ENCODE measurements at regions not wholly inside any gene's neighbourhood (a gene's known extent, or its start where the extent isn't known, plus 50 kb on each side); places are given as distances from the start of the nearest gene placed in this dataset.
"Not testable (repeated sequence)": the region's sequence is repeated elsewhere in the genome, so short reads cannot be mapped to it uniquely, and the experiment has no call there.

DNA sequence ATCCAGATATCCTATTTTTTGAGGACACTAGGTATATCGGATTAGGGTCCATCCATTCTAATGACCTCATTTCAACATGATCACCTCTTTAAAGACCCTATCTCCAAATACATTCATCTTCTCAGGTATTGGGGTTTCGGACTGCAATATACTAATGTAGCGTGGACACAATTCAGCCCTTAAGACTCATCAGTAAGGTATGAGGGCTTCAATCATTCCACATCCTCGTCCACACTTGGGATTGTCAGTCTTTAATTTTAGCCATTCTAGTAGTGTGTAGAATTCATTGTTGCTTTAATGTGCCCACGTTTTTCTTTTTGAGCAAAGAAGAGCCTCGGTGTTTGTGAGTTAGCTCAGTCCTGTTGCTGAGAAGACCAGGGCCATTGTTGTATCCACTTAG is 177.0 kb upstream of the TBX3 start:
- DNase-seq = no peak

DNA sequence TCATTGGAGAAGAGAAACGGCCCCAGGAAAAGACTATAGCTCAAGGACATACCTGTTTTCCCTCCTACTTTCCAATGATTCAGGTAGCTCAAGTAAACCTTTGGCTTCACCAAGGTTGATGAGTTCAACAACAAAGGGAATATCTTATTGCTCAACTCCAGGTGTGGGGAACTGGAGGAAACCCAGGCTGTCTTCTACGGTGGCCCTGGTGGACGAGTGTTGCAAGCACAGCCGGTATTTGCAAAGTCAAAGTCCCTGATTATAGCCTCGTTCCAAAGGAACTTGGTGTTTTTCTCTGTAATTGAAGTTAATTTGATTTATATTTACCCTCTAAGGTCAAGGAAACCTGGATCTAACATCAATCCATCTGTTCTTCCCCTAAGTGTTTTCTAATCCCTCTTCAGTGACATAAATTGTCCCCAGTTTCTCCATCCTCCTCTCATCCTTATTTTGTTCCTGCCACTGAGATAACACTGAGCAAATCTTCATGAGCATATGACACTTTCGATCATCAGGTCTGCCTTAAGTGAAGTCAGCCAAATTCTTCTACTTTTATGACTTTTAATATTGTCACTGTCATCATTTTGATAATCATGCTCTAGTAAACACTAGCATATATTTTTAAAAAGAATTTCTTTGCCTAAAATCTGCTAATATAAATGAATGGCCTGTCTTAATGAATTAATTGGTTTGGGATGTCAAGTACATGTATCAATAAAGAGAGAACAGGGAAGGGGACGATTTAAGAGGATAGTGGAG is 174.6 kb upstream of the TBX3 start:
- no peak for DNase-seq

DNA sequence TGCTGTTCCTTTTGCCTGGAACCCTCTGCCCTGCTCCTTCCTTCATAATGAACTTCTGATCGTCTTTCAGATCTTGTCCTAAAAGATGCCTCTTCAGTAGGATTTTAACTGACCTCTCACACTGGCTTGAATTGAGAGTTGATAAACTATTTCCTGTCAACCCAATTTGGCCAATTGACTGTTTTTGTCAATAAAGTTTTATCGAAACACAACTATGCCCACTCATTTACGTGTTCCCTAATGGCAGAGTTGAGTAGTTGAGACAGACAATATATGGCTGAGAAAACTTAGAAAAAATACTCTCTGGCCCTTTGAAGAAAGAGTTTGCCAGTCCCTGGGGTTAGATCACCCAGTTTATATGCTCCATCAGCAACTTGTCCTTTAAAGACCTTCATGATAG is 171.7 kb upstream of the TBX3 start:
- DNase-seq = no peak

DNA sequence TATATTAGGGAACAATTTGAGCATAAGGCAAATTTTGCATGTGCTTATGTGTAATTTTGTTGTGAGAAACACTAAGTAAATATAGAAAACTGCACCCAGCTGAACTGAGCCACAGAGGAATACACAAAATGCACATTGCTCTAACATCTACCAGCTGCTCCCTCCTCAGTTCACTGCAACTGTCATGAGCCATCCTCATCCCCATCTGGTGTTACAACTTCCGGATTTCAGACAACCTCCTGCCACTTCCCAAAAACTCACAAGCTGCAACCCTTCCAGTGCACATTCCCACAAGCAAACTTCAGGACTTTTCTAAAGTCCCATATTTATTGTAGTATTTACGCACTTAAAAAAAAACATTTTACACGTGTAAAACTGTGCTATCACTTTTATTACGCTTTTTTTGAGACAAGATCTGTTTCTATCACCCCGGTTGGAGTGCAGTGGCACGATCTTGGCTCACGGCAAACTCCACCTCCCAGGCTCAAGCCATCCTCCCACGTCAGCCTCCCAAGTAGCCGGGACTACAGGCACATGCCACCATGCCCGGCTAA is 169.1 kb upstream of the TBX3 start:
- no peak for DNase-seq

DNA sequence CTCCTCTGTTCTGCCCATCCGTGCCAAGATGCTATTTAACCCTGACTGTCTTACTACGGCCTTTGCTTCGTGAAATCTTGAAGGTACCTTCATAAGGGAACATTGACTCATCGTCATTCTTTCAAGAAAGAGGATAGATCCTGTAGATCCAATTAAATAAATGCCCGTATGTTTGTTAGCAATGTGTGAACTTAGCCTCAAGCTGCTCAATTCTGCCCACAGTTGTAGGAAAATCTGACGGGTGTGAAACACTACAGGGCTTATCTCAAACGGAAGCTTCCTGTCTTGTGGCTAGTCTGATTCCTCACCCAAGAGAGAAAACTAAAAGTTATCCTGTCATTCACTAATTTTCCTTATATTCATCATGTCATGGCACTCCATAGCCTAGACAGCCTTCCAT is 168.0 kb upstream of the TBX3 start:
- no peak for DNase-seq

DNA sequence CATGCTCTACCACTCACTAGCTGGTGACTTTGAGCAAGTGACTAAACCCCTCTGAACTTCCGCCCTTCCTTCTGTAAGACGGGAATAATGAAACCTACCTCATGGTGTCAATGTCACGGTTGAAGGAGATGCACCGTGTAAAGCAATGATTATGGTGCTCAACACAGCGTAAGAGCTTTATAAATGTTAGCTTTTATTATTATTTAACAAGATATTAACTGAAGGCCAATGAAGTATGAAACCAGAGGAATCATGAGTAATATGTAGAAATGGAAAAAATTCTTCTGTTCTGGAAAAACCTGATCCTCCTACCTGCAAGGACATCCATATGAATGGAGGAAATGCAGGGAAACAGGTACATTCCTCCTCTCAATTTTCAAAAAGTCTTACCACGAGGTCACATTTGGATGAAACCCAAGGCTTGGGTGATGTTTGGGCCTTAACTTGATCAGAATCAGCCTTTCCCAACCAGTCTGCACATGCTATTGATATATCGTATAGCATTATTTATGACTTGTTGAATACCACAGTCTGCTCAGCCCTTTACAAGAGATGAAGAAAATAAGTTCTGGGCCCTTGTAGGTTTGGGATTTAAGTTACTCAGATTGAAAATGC is 166.8 kb upstream of the TBX3 start:
- no peak for DNase-seq

DNA sequence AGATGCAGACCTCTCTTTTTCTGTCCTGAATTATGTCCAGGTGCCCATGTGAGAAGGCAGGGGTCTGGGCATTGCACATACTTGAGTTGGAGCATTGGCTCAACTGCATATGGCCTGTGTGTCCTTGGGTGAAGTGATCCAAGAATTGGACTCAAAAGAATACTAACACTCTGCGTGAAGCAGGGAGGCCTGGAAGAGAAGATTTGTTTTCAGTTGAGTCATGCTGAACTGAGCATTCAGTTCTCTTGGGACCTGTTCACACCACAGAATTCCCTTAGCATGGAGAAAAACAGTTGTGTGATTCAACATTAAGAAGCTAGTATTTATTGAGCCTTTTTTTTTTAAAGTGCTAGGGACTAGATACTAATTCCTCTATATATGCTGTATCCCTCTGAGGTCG is 164.7 kb upstream of the TBX3 start:
- no peak for DNase-seq

DNA sequence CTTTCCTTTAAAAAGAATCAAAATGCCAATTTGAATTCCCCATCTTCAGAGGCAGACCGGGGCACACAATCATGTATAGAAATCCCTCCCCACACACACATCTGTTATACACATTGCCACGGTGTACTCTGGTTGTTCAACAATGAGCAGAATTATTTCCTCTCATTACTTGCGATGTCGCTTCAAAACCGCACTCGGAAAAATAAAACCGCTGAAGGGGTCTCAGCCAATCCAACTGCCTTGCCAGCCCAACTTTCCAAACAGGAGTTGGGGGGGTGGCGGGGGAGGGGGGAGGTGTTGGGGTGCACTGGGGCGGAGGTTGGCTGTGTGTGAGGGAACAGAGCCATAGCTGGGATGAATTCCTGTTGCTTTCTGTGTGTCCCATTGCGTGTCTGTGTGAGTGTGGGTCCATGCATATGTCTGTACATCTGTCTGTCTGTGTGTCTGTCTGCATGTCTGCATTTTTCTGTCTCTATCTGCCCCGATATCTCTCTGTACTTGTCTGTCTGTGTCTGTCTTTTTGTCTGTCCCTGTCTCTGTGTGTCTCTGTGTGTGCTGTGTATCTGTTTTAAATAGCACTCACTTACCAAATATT is 163.6 kb upstream of the TBX3 start:
- DNase-seq = no peak

DNA sequence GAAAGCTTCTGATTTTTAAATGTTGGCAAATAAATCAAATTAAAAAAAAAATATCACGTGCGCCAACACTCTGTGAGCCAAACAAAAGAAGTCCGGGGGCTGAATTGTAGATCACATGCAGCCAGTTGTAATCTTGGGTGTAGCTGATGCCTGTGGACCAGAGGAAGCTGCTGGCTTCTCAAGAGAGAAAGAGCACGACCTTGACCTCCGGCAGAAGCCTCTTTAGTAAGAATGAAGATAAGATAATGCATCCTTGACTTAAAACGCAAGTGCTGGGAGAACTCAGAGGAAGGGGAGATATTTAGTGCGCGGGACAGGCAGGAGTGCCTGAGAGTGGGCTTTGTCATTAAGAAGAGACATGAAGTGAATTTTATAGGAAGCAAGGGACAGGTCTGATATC is 162.8 kb upstream of the TBX3 start:
- DNase-seq = no peak

DNA sequence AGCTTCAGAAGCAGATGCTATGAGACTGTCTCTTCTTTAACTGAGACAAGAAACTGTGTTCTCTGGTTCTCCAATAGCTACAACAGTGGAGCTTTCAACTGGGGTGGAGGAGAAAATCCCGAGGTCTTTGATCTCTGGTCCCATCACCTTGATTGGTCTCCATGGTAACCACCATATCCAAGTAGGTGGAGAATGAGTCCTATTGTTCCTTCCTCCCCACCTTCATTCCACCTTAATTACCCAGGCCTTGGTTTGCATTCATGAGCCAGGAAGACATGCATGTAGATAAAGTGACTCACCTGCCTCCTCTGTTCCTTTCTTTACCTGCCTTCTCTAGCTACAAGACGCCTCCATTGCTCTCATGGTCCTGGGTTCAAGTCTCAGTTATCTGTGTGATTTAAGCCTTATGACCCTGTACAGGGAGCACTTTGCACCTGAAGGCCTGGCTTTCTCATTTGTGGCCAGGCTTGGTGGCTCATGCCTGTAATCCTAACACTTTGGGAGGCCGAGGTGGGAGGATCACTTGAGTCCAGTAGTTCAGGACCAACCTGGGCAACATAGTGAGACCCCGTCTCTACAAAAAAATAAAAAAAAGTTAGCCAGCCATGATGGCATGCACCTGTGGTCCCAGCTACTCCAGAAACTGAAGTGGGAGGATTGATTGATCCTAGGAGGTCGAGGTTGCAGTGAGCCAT is 157.7 kb upstream of the TBX3 start:
- DNase-seq = no peak

DNA sequence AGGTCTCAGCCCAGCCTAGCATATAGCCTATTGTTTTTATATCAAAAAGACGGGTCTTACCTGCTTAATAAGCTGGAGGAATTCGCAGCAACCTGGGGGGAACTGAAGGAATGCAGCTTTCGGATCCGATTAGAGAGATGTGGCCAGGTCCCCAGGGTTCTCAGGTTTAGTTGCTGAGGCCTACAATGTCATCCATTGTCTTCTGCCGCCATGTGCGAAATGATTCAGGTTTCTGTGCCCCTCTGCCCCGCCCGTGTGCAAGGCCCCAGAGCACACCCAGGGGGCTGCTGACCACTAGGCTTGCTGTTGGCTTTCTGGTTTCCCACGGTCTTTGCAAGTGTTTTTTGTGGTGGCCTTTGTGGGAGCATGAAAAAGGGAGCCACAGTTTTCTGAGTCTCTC is 154.5 kb upstream of the TBX3 start:
- no peak for DNase-seq

DNA sequence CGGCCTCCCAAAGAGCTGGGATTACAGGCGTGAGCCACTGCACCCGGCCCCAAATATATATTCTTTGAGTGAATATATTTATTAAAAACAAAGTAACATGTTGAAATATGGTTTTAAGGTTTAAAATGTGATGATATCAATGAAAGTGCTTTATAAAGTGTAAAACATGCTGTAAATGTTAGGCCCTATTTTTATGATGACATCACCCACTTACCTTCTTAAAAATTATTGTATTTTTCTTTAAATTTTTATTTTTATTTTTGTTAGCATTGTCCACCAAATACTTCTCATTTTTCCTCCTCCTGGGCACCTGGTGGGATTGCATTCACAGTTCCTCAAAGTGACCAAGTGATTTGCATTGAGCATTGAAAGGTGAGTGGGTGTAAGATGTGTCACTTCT is 152.6 kb upstream of the TBX3 start:
- no peak for DNase-seq

DNA sequence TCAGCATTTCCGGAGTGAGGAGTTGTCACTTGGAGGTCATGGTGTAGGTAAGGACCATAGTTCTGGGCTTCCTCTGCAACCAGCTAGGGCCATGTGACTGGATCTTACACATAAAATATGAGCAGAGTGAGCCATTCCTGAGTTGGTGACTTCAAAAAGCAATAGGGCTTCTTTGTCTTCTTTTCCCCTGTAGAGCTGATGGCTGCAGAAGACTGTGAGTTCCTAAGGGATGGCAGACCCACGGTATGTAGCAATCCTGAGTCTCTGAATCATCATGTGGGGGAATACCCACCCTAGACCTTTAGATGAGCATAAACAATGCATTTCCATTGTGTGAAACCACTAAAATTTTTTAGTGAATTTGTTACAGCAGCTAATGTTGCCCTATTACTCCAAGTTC is 151.1 kb upstream of the TBX3 start:
- no peak for DNase-seq

DNA sequence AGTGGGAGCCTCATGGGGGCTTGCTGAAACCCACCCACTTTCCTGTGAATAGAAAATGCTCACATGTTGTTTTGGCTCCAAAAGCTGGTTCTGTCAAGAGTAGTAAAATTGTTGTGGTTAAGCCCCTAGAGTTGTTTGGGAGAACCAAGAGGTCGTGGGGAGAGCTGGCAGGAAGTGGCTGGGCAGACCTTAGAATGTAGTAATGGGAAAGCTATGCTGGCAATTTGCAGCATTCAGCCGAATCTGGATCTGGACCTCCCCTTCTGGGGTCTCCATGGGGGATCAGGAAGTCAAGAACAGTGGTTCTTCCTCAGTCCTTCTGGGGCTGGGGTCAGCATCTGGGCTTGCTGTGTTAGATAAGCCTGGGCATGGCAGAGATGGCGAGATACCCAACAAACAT is 150.6 kb upstream of the TBX3 start:
- no peak for DNase-seq

DNA sequence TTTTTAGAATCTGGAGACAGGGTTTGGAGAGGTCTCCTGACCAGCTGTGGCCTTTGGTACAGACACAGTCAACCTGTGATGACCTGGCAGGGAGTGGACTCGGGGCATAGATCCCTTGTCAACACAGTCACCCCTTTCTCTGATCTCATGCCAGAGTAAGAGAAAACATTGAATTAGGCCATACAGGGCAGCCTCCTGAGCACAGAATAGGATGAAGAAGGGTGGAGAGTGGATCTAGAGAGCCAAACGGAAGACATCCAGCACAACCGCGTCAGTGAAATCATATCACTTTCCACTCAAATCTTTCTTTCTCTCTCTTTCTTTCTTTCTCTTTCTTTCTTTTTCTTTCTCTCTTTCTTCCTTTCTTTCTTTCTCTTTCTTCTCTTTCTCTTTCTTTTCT is 145.9 kb upstream of the TBX3 start:
- no peak for DNase-seq

DNA sequence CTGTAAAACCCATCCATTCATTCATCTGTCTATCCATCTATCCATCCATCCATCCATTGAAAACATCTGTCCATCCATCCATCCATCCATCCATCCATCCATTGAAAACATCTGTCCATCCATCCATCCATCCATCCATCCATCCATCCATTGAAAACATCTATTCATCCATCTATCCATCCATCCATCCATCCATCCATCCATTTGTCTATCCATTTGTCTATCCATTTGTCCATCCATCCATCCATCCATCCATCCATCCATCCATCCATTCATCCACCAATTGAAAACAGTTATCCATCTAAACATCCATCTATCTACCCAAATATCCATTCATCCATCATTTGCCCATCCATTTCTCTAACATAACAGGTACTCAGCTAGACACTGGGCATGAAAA is 145.3 kb upstream of the TBX3 start:
- DNase-seq = not testable (repeated sequence)

DNA sequence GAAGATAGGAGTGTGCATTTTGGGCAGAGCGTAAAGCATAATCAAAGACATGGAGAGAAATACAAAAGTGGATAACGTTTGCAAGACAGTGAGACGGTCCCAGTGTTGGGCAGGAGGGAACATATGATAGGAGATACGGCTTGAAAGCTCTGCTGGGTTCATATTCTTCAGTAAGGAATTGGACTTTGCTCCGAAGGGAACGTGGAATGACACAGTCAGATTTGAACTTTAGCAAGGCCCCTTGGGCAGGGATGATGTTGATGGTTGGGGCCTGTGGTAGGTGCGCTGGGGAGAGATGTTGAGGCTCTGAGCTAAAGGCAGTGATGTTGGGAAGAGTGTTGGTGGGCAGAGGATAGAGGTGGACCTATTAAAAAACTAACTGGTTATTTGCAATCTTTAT is 143.5 kb upstream of the TBX3 start:
- DNase-seq = no peak

DNA sequence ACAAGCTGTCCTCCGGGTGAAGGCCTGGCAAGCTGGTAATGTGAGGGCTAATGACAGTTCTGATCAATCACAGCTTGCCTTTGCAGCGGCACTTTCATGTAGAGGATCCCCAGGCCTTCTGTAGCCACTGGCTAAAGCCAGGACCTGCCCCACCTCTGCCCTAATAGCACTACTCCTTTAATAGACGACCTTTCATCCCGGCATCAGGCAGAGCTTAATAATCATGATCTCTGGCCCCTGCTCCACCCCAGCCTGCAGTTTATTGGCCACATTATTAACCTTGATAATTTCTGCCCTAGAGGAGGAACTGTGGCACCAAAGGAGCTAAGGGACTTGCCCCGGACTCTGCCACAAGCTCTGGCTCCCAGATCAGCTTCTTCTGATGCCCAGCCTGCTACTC is 142.3 kb upstream of the TBX3 start:
- DNase-seq = no peak

DNA sequence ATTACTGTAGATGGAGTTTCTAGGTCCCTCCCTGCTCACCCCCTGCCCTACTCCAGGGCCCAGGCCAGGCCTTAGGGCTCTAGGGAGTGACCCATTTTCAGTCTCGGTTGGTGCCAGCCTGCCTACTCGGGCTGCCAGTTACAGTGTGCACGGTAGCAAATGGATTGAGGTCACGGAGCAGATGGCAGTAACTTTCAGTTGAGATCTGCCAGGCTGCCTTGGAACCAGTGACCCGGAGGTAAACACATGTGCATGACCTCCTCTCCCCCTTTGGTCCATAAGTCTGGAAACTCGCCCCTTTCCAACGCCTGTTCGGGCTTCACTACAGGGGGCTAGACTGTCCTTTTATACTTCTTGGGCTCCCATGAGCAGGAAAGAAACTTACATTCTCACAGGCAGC is 139.7 kb upstream of the TBX3 start:
- no peak for DNase-seq

DNA sequence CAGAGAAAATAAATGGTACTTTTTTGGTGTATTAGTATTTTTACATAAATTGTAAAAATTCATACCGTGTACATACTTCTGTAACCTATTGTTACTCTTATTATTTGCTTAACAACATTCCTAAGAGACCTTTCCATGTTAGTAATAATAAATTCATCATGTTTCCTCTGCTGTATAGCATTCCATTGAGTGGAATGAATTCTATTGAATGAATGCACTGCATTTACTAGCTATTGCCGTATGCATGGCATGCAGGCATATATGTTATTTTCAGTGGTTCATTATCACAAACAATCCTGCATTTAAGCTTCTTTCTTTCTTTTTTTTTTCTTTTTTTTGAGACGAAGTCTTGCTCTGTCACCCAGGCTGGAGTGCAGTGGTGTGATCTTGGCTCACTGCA is 137.6 kb upstream of the TBX3 start:
- no peak for DNase-seq

DNA sequence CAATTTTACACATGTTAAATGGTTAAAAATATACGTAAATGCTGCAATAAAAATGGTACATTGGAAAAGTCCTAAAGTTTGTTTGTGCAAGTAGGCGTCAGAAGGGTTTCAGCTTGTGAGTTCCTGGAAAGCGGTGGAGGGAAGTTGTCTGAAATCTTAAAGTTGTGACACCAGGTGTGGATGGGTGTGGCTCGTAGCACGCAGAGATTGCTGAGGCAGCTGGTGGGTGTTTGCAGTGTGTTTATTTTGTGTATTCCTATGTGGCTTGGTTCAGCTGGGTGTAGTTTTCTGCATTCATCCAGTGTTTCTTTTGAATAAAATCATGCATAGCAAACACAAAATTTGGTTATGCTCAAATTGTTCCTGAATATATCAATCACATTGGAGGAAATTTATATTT is 136.8 kb upstream of the TBX3 start:
- DNase-seq = no peak

DNA sequence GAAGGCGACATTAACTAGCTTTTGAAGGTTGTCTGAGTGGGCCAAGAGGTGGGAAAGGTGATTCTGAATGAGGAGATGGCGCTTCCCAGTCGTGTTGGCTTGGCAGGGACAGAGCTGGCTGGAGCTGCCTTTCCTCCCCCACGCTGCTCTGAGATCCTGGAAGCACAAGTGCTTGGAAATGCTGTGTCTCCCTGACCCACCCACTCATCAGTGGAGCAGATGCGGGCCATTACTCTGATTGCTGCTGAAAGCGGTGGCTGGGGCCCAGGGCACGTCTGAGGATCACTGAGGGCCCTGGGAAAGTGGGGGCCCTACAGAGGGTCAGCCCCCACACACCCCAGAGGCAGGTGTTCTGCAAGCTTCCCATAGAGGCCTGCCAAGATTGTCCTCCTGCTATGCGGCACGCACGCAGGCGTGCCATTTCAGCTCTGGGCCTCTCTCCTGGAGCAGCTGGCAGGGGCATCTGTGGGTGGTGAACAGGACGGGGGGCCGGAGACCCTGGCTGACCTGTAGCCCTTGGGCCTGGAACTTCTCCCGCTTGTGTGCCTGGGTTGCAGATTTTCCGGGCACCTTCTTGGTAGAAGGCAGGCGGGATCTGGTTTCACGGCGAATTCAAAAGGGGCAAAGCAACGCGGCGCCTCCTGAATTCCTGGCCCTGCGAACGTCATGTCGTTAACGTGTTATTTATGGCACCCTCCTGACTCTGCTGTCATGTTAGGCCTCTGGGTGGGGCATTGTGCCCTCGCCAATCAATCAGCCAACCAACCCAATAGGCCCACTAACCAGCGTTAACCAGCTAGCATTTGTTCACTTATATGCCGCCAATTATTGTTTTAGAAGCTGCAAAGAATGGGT is 133.8 kb upstream of the TBX3 start:
- no peak for DNase-seq

All from NCI-H2107 (cell line).